ENCODE measurements at regions not wholly inside any gene's neighbourhood (a gene's known extent, or its start where the extent isn't known, plus 50 kb on each side); places are given as distances from the start of the nearest gene placed in this dataset.
"Not testable (repeated sequence)": the region's sequence is repeated elsewhere in the genome, so short reads cannot be mapped to it uniquely, and the experiment has no call there.

DNA sequence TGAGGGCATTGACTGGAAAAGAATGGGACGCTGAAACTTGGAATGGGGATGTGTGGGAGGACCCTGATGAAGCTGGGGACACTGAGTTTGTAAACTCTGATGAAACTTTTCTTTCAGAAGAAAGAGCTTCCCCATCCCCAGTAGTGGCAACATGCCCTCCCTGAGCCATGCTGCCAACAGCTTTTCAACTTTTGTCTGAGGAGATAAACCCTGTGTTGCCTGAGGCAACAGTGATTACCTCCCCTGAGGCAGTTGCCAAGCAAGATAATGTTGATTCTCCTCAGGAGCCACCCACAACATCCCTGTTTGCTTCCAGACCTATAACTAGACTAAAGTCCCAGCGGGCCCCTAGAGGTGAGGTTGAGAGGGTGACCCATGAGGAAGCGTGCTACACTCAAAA, 134.2 kb upstream of the DAB1 start:
- TF ChIP-seq, protein P1, sequence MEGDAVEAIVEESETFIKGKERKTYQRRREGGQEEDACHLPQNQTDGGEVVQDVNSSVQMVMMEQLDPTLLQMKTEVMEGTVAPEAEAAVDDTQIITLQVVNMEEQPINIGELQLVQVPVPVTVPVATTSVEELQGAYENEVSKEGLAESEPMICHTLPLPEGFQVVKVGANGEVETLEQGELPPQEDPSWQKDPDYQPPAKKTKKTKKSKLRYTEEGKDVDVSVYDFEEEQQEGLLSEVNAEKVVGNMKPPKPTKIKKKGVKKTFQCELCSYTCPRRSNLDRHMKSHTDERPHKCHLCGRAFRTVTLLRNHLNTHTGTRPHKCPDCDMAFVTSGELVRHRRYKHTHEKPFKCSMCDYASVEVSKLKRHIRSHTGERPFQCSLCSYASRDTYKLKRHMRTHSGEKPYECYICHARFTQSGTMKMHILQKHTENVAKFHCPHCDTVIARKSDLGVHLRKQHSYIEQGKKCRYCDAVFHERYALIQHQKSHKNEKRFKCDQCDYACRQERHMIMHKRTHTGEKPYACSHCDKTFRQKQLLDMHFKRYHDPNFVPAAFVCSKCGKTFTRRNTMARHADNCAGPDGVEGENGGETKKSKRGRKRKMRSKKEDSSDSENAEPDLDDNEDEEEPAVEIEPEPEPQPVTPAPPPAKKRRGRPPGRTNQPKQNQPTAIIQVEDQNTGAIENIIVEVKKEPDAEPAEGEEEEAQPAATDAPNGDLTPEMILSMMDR (IDR thresholded peaks at IDR 0.05): not testable (repeated sequence)
- not testable (repeated sequence) for TF ChIP-seq POLR2A (IDR thresholded peaks at IDR 0.05)

Measured in Peyer's patch (tissue), 4 donors.